Panc1 (cell line): ENCODE measurements at regions not wholly inside any gene's neighbourhood (a gene's known extent, or its start where the extent isn't known, plus 50 kb on each side); places are given as distances from the start of the nearest gene placed in this dataset.

Experiments
- ATAC-seq: fragments of 200-7000 bp; cut with Tn5 transposase; 2 replicates; pipeline ENCODE4 v1.9.1; 2020; ENCODE audit warnings: mild to moderate bottlenecking, moderate library complexity
- BruUV-seq: library from RNA; stranded (reverse); fragments of 400-500 nt; replicated peaks from 2 replicates; lab custom pipeline; 2021; lab: Mats Ljungman, UMichigan
- CTCF ChIA-PET: fragments of 300-600 bp; sonication (Branson Sonifier 250); formaldehyde crosslinking; loops from one replicate; lab custom pipeline; 2022; ENCODE audit warnings: antibody characterized with exemption; lab: Charles Lee
- POLR2A ChIA-PET: fragments of 300-600 bp; sonication (Branson Sonifier 250); formaldehyde crosslinking; loops from one replicate; lab custom pipeline; 2022; ENCODE audit warnings: antibody characterized with exemption; lab: Charles Lee
- DNase-seq: peaks from one replicate; pipeline ENCODE4 v3.0.0-alpha.2; 2010; ENCODE audit warnings: low read depth, low spot score
- H3K27ac ChIP-seq: 2 replicates; pipeline ENCODE4 v1.5.1; 2011; ENCODE audit warnings: mild to moderate bottlenecking, low read length, inconsistent platforms
- H3K27me3 ChIP-seq: fragments of 200-500 bp; sonication (Bioruptor generic); 2 replicates; pipeline ENCODE4 v1.6.0; 2014; ENCODE audit warnings: low read length, inconsistent platforms; ENCODE audit not compliant: control insufficient read depth, insufficient read depth
- H3K36me3 ChIP-seq: fragments of 200-500 bp; sonication (Bioruptor generic); 2 replicates; pipeline ENCODE4 v1.5.1; 2014; ENCODE audit warnings: inconsistent platforms, mild to moderate bottlenecking, low read length, moderate library complexity; ENCODE audit not compliant: control insufficient read depth, insufficient read depth
- H3K4me1 ChIP-seq: 2 replicates; pipeline ENCODE4 v1.5.1; 2011; ENCODE audit warnings: inconsistent platforms, mild to moderate bottlenecking, low read length, moderate library complexity; ENCODE audit not compliant: control insufficient read depth, insufficient read depth
- H3K4me3 ChIP-seq, 2 experiments: 2 replicates each; pipeline ENCODE4 v1.5.1; 2011 to 2012; ENCODE audit warnings: low read depth in 2 of 2, low read length in 2 of 2, mild to moderate bottlenecking in 2 of 2, inconsistent platforms in 1 of 2, moderate library complexity in 1 of 2
- H3K9me3 ChIP-seq: fragments of 200-500 bp; sonication (Bioruptor generic); 2 replicates; pipeline ENCODE4 v1.5.1; 2014; ENCODE audit warnings: low read depth, mild to moderate bottlenecking, inconsistent platforms, low read length, moderate library complexity; ENCODE audit not compliant: control insufficient read depth, insufficient read depth
- CTCF ChIP-seq: fragments of 450-650 bp; IDR thresholded peaks from 2 replicates; pipeline ENCODE4 v1.5.1; 2017; ENCODE audit warnings: mild to moderate bottlenecking
- POLR2AphosphoS5 ChIP-seq: IDR thresholded peaks from 2 replicates; pipeline ENCODE4 v1.6.1; 2012; ENCODE audit warnings: mild to moderate bottlenecking, low read depth, low read length, moderate library complexity
- REST ChIP-seq, 2 experiments: IDR thresholded peaks; 2 replicates each; pipeline ENCODE4 v1.6.1; 2011 to 2012; ENCODE audit warnings: low read depth in 2 of 2, control low read depth in 1 of 2, low read length in 1 of 2, mild to moderate bottlenecking in 1 of 2, moderate library complexity in 1 of 2; ENCODE audit not compliant: insufficient read depth in 1 of 2
- SIN3A ChIP-seq: IDR thresholded peaks from 2 replicates; pipeline ENCODE4 v1.6.1; 2012; ENCODE audit warnings: low read depth, mild to moderate bottlenecking, low read length, moderate library complexity, borderline replicate concordance; ENCODE audit not compliant: insufficient read depth
- TCF7L2 ChIP-seq: IDR thresholded peaks from 2 replicates; pipeline ENCODE4 v1.6.1; 2011; ENCODE audit warnings: mild to moderate bottlenecking, low read depth, low read length, inconsistent platforms
- in situ Hi-C: cut with HindIII; loops from 2 replicates; pipeline ENCODE4 v1.10.0; 2016; ENCODE audit warnings: low sequenced_read_pairs, low pct_unique_long_range_greater_than_20kb
- intact Hi-C: fragments of 100-400 bp; cut with micrococcal nuclease; formaldehyde crosslinking; loops from one replicate; pipeline ENCODE4 v1.10.0; 2022; ENCODE audit not compliant: unreplicated experiment

GRCh38 chr5:67695369-67695768 lies 498.8 kb upstream of the CD180 start:
- ATAC-seq: no peak
- no peak for TF ChIP-seq REST (IDR thresholded peaks at IDR 0.05; ENCODE audit: insufficient read depth in 1 of 2, low read depth in 2 of 2, low read length in 1 of 2)
- no peak for TF ChIP-seq TCF7L2
- TF ChIP-seq SIN3A: no peak
- TF ChIP-seq CTCF: no peak
- no peak for TF ChIP-seq POLR2AphosphoS5
- H3K27ac ChIP-seq: no peak overlapping the region
- no peaks in the 10 kb centered on the region for H3K4me1 ChIP-seq
- intact Hi-C loops (no loop called here), in situ Hi-C loops (no loop called here)
- ChIA-PET CTCF (no interaction called here), POLR2A (no interaction called here)
- no TSS peak for BruUV-seq
- H3K4me3 ChIP-seq: no peak overlapping the region
- H3K36me3 ChIP-seq: no peaks in the 10 kb centered on the region
- H3K9me3 ChIP-seq: no peaks in the 10 kb centered on the region
- DNase-seq: no peak
- no peaks in the 10 kb centered on the region for H3K27me3 ChIP-seq

GRCh38 chr5:67694810-67695191 lies 498.2 kb upstream of the CD180 start:
- in situ Hi-C loops: no loop called here
- no peaks in the 10 kb centered on the region for H3K36me3 ChIP-seq
- no TSS peak for BruUV-seq
- no peak for TF ChIP-seq REST (IDR thresholded peaks at IDR 0.05; ENCODE audit: insufficient read depth in 1 of 2, low read depth in 2 of 2, low read length in 1 of 2)
- no peak for TF ChIP-seq POLR2AphosphoS5
- no peak for TF ChIP-seq CTCF
- no peak for TF ChIP-seq SIN3A
- TF ChIP-seq TCF7L2: no peak
- POLR2A ChIA-PET: no interaction called here
- no peaks in the 10 kb centered on the region for H3K9me3 ChIP-seq
- no peak overlapping the region for H3K27ac ChIP-seq
- no peak overlapping the region for H3K4me3 ChIP-seq
- no peaks in the 10 kb centered on the region for H3K27me3 ChIP-seq
- intact Hi-C loops: no loop called here
- no peaks in the 10 kb centered on the region for H3K4me1 ChIP-seq
- no peak for ATAC-seq
- no peak for DNase-seq
- CTCF ChIA-PET: no interaction called here
